H1 (cell line): ENCODE measurements at regions not wholly inside any gene's neighbourhood (a gene's known extent, or its start where the extent isn't known, plus 50 kb on each side); places are given as distances from the start of the nearest gene placed in this dataset.

Source experiments
- CBX5 ChIP-seq: fragments of 300-800, 300-1000 bp; sonication (generic); IDR thresholded peaks from 2 replicates; pipeline ENCODE4 v1.7.1; 2016; ENCODE audit warnings: antibody characterized with exemption, low read length, low read depth
- GABPA ChIP-seq: IDR thresholded peaks from 2 replicates; pipeline ENCODE4 v1.6.1; 2011; ENCODE audit warnings: mild to moderate bottlenecking, low read length, moderate library complexity, borderline replicate concordance; ENCODE audit not compliant: insufficient read depth
- RBBP5 ChIP-seq: IDR thresholded peaks from 2 replicates; pipeline ENCODE4 v1.7.1; 2012; ENCODE audit warnings: low read depth, mild to moderate bottlenecking, inconsistent platforms, low read length, moderate library complexity, borderline replicate concordance
- RFX5 ChIP-seq: IDR thresholded peaks from 2 replicates; pipeline ENCODE4 v1.6.1; 2011; ENCODE audit warnings: low read depth, low read length, improper control_type of control experiment, borderline replicate concordance
- TEAD4 ChIP-seq: IDR thresholded peaks from 2 replicates; pipeline ENCODE4 v1.6.1; 2012; ENCODE audit warnings: low read depth, low read length, inconsistent platforms, mixed read lengths

GRCh38 chrX:8967461-8967860 lies 66.5 kb downstream of the FAM9B start (continued):
- TF ChIP-seq RFX5 (no peak), GABPA (no peak), CBX5 (no peak), RBBP5 (no peak), TEAD4 (no peak)
